K562 (cell line): ENCODE measurements at regions not wholly inside any gene's neighbourhood (a gene's known extent, or its start where the extent isn't known, plus 50 kb on each side); places are given as distances from the start of the nearest gene placed in this dataset.

Experiments used
- ATAC-seq: fragments of 200-7000 bp; cut with Tn5 transposase; 3 replicates; pipeline ENCODE4 v1.9.1; 2020; ENCODE audit warnings: moderate library complexity
- BruUV-seq: library from RNA; stranded (reverse); fragments of 400-500 nt; replicated peaks from 2 replicates; lab custom pipeline; 2021; lab: Mats Ljungman, UMichigan
- CTCF ChIA-PET: fragments of 300-600 bp; formaldehyde crosslinking; extraction: SDS; loops from one replicate; lab custom pipeline; 2021; ENCODE audit warnings: low intra/inter-chr PET ratio; lab: Yijun Ruan, JAX
- POLR2A ChIA-PET: fragments of 300-600, 350-650 bp; sonication (Branson Sonifier 250); formaldehyde crosslinking; extraction: SDS; loops from one replicate; lab custom pipeline; 2021; ENCODE audit warnings: antibody characterized with exemption, inconsistent platforms; lab: Yijun Ruan, JAX
- DNase-seq, 4 experiments: peaks; one replicate each; pipeline versions ENCODE4 v3.0.0 to v3.0.0-alpha.2; 2011 to 2018; ENCODE audit warnings: low spot score in 3 of 4, mixed read lengths in 3 of 4; ENCODE audit errors: extremely low read depth in 1 of 4
- FAIRE-seq: peaks from 2 replicates; lab custom pipeline; 2011; peaks lifted over from hg19 to GRCh38; lab: Jason Lieb, UNC
- H2AFZ ChIP-seq: 2 replicates; pipeline ENCODE4 v1.6.0; 2011; ENCODE audit warnings: low read depth, low read length, control low read depth, inconsistent platforms
- H3K27ac ChIP-seq: fragments of 200-600 bp; 3 replicates; pipeline ENCODE4 v1.8.0; 2011; ENCODE audit warnings: low read depth, mild to moderate bottlenecking, control low read depth, inconsistent platforms, low read length, moderate library complexity, mixed read lengths; ENCODE audit errors: extremely low read depth
- H3K27me3 ChIP-seq, 2 experiments: fragments of 300-600 bp in 1 of 2; 2 replicates in 1 of 2; 3 replicates in 1 of 2; pipeline versions ENCODE4 v1.6.0 to v1.8.0; 2011; ENCODE audit warnings: inconsistent platforms in 2 of 2, low read length in 2 of 2, mild to moderate bottlenecking in 1 of 2, mixed read lengths in 1 of 2, moderate library complexity in 1 of 2; ENCODE audit not compliant: control insufficient read depth in 2 of 2, insufficient read depth in 2 of 2
- H3K36me3 ChIP-seq: fragments of 300-600 bp; 3 replicates; pipeline ENCODE4 v1.8.0; 2011; ENCODE audit warnings: mild to moderate bottlenecking, low read length, inconsistent platforms; ENCODE audit not compliant: control insufficient read depth, insufficient read depth
- H3K4me1 ChIP-seq, 2 experiments: fragments of 200-600 bp in 1 of 2; replicated peaks in 1 of 2; 2 replicates in 1 of 2; 3 replicates in 1 of 2; pipeline versions ENCODE4 v1.5.1 to v1.8.0; 2011; ENCODE audit warnings: inconsistent platforms in 2 of 2, low read length in 2 of 2, mild to moderate bottlenecking in 1 of 2, mixed read lengths in 1 of 2, moderate library complexity in 1 of 2; ENCODE audit not compliant: control insufficient read depth in 2 of 2, insufficient read depth in 2 of 2
- H3K4me2 ChIP-seq: 2 replicates; pipeline ENCODE4 v1.6.1; 2011; ENCODE audit warnings: low read length, control low read depth, inconsistent platforms, mixed read lengths; ENCODE audit not compliant: insufficient read depth
- H3K4me3 ChIP-seq: fragments of 200-600 bp; sonication (generic), shearing (Covaris generic); 2 replicates; pipeline ENCODE4 v1.5.1; 2016; ENCODE audit warnings: control low read depth, inconsistent platforms
- H3K79me2 ChIP-seq: fragments of 200-600 bp; 3 replicates; pipeline ENCODE4 v1.8.0; 2011; ENCODE audit warnings: low read length, inconsistent platforms; ENCODE audit not compliant: control insufficient read depth, insufficient read depth
- H3K9ac ChIP-seq, 2 experiments: 2 replicates each; pipeline versions ENCODE4 v1.6.0 to v1.6.1; 2011; ENCODE audit warnings: low read depth in 2 of 2, low read length in 2 of 2, control low read depth in 1 of 2, inconsistent platforms in 1 of 2, mild to moderate bottlenecking in 1 of 2, mixed read lengths in 1 of 2; ENCODE audit not compliant: insufficient read depth in 1 of 2
- H3K9me1 ChIP-seq: one replicate; pipeline ENCODE4 v1.6.0; 2011; ENCODE audit warnings: inconsistent platforms, mild to moderate bottlenecking, low read length, moderate library complexity; ENCODE audit not compliant: control insufficient read depth, insufficient read depth
- H3K9me3 ChIP-seq: replicated peaks from 2 replicates; pipeline ENCODE4 v1.5.1; 2011; ENCODE audit warnings: low read depth, low read length, inconsistent platforms; ENCODE audit not compliant: control insufficient read depth, insufficient read depth
- H4K20me1 ChIP-seq: replicated peaks from 2 replicates; pipeline ENCODE4 v1.6.1; 2011; ENCODE audit warnings: low read length, inconsistent platforms, mixed read lengths; ENCODE audit not compliant: control insufficient read depth, insufficient read depth
- CREB1 ChIP-seq, 2 experiments: sonication (generic) in 1 of 2; formaldehyde crosslinking in 1 of 2; IDR thresholded peaks; 2 replicates each; pipeline versions ENCODE4 v1.6.1 to v1.8.0; 2012 to 2022; ENCODE audit warnings: inconsistent platforms in 1 of 2, mild to moderate bottlenecking in 1 of 2, missing genetic modification reagents in 1 of 2, moderate library complexity in 1 of 2
- FOXJ2 ChIP-seq: fragments of 200-800 bp; sonication (Bioruptor generic); IDR thresholded peaks from 2 replicates; pipeline ENCODE4 v1.6.1; 2016; ENCODE audit warnings: missing genetic modification characterization, missing compliant biosample characterization
- POLR3A ChIP-seq: IDR thresholded peaks from 2 replicates; pipeline ENCODE4 v1.6.1; 2011; ENCODE audit warnings: borderline replicate concordance, mild to moderate bottlenecking, moderate library complexity; ENCODE audit not compliant: insufficient read length, insufficient read depth; ENCODE audit errors: extremely low read depth
- PYGO2 ChIP-seq: fragments of 450-650 bp; IDR thresholded peaks from 2 replicates; pipeline ENCODE4 v1.6.1; 2016; ENCODE audit warnings: mild to moderate bottlenecking, missing genetic modification characterization, moderate library complexity, missing compliant biosample characterization
- SMARCB1 ChIP-seq: IDR thresholded peaks from 2 replicates; pipeline ENCODE4 v1.6.1; 2011; ENCODE audit warnings: improper control_type of control experiment, low read depth; ENCODE audit not compliant: insufficient read length
- SP1 ChIP-seq: sonication (generic); formaldehyde crosslinking; IDR thresholded peaks from 2 replicates; pipeline ENCODE4 v1.8.1; 2022; ENCODE audit warnings: mild to moderate bottlenecking, missing genetic modification reagents
- SP2 ChIP-seq: IDR thresholded peaks from 2 replicates; pipeline ENCODE4 v1.6.1; 2011; ENCODE audit warnings: mild to moderate bottlenecking, low read depth, low read length, moderate library complexity; ENCODE audit not compliant: poor library complexity, severe bottlenecking; ENCODE audit errors: extremely low read depth
- STAT5B ChIP-seq: fragments of 250-450 bp; sonication (Bioruptor Pico); IDR thresholded peaks from 2 replicates; pipeline ENCODE4 v1.8.0; 2021; ENCODE audit warnings: mild to moderate bottlenecking, inconsistent platforms
- WGBS: fragments of 100-300 bp; shearing (Covaris generic); methylation state at CpG from one replicate; pipeline ENCODE4 v1.1.6; 2016; ENCODE audit warnings: low coverage, mixed read lengths; ENCODE audit not compliant: insufficient coverage; ENCODE audit errors: missing lambda C conversion rate; 5-methylcytosine and 5-hydroxymethylcytosine counted together
- in situ Hi-C: fragments of 300-500 bp; cut with MboI; formaldehyde crosslinking; loops from 4 replicates; pipeline ENCODE4 v1.15.0; 2018; ENCODE audit warnings: inconsistent platforms, mixed read lengths
- intact Hi-C: fragments of 100-400 bp; cut with micrococcal nuclease; formaldehyde crosslinking; loops from 2 replicates; pipeline ENCODE4 v1.14.2; 2022
- TF ChIP-seq, protein P1 (sequence below), 2 experiments: IDR thresholded peaks; 2 replicates each; pipeline ENCODE4 v1.6.1; 2011; ENCODE audit warnings: borderline replicate concordance in 1 of 2, control low read depth in 1 of 2, low read depth in 1 of 2, low read length in 1 of 2, mild to moderate bottlenecking in 1 of 2, mixed read lengths in 1 of 2, moderate library complexity in 1 of 2; ENCODE audit not compliant: insufficient read depth in 1 of 2, insufficient read length in 1 of 2, poor library complexity in 1 of 2, severe bottlenecking in 1 of 2; ENCODE audit errors: extremely low read depth in 1 of 2
- TF ChIP-seq, protein P2 (sequence below): fragments of 250-450 bp; sonication (Bioruptor Pico); IDR thresholded peaks from 2 replicates; pipeline ENCODE4 v1.4.0; 2020; ENCODE audit warnings: mild to moderate bottlenecking, moderate library complexity, borderline replicate concordance

DNA sequence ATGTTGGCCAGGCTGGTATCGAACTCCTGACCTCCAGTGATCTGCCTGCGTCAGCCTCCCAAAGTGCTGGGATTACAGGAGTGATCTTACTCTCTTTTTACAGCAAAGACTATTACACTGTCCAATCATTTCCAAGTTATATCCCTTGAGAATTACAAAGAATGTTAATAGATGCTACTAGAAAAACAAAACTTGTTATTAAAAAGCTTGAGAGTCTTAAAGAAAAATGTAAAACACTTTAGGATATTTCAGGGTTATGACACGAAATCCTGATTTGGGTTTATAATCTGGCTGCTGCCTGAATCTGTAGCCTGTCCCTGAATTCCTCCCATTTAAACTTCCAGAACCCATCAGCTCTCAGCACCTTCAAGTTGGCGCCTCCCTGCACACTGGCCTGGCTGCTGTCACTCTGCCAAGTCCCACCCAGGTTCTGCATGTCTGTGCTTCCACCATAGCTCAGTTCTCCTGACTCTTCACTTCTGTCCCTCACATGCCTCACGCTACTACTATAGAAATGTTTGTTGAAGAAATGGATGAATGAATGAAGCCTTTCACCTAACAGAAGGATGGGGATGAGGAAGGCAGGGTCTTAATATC is 55.8 kb upstream of the RFXAP start:
- DNase-seq = no peak
- in situ Hi-C loops (no loop called here), intact Hi-C loops (no loop called here)
- FAIRE-seq = no peak
- H3K36me3 ChIP-seq = no peaks in the 10 kb centered on the region
- H3K4me3 ChIP-seq = no peak overlapping the region
- no peak for ATAC-seq
- BruUV-seq = no TSS peak
- H3K9me1 ChIP-seq = no peaks in the 10 kb centered on the region
- no peaks in the 10 kb centered on the region for H4K20me1 ChIP-seq
- H3K79me2 ChIP-seq = no peaks in the 10 kb centered on the region
- no peaks in the 10 kb centered on the region for H3K27me3 ChIP-seq
- 5% methylated on average over 5 of the region's 5 CpGs for WGBS
- no peak for TF ChIP-seq POLR3A
- no peak for TF ChIP-seq SMARCB1
- no peak for TF ChIP-seq CREB1 (IDR thresholded peaks at IDR 0.05)
- TF ChIP-seq CREB1 (CRISPR knock-in tag; IDR thresholded peaks at IDR 0.05) = no peak
- TF ChIP-seq, protein P1, sequence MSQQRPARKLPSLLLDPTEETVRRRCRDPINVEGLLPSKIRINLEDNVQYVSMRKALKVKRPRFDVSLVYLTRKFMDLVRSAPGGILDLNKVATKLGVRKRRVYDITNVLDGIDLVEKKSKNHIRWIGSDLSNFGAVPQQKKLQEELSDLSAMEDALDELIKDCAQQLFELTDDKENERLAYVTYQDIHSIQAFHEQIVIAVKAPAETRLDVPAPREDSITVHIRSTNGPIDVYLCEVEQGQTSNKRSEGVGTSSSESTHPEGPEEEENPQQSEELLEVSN (IDR thresholded peaks at IDR 0.05; ENCODE audit: borderline replicate concordance in 1 of 2, extremely low read depth in 1 of 2, insufficient read depth in 1 of 2, insufficient read length in 1 of 2, low read depth in 1 of 2, low read length in 1 of 2, poor library complexity in 1 of 2, severe bottlenecking in 1 of 2) = no peak
- no peak for TF ChIP-seq SP2
- no peak for TF ChIP-seq PYGO2 (tag)
- TF ChIP-seq SP1 (CRISPR knock-in tag) = no peak
- TF ChIP-seq FOXJ2 (tag) = no peak
- TF ChIP-seq, protein P2, sequence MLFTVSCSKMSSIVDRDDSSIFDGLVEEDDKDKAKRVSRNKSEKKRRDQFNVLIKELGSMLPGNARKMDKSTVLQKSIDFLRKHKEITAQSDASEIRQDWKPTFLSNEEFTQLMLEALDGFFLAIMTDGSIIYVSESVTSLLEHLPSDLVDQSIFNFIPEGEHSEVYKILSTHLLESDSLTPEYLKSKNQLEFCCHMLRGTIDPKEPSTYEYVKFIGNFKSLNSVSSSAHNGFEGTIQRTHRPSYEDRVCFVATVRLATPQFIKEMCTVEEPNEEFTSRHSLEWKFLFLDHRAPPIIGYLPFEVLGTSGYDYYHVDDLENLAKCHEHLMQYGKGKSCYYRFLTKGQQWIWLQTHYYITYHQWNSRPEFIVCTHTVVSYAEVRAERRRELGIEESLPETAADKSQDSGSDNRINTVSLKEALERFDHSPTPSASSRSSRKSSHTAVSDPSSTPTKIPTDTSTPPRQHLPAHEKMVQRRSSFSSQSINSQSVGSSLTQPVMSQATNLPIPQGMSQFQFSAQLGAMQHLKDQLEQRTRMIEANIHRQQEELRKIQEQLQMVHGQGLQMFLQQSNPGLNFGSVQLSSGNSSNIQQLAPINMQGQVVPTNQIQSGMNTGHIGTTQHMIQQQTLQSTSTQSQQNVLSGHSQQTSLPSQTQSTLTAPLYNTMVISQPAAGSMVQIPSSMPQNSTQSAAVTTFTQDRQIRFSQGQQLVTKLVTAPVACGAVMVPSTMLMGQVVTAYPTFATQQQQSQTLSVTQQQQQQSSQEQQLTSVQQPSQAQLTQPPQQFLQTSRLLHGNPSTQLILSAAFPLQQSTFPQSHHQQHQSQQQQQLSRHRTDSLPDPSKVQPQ (CRISPR knock-in tag) = no peak
- TF ChIP-seq STAT5B = no peak
- ChIA-PET POLR2A (no interaction called here), CTCF (no interaction called here)
- H3K4me1 ChIP-seq = no peaks in the 10 kb centered on the region
- no peak overlapping the region for H3K4me2 ChIP-seq
- H2AFZ ChIP-seq = no peak overlapping the region
- H3K9ac ChIP-seq = no peak overlapping the region
- H3K27ac ChIP-seq = no peak overlapping the region
- no peaks in the 10 kb centered on the region for H3K9me3 ChIP-seq
